Endothelial cell of hepatic sinusoid (primary cell): ENCODE measurements at regions not wholly inside any gene's neighbourhood (a gene's known extent, or its start where the extent isn't known, plus 50 kb on each side); places are given as distances from the start of the nearest gene placed in this dataset.

Source experiments
- in situ Hi-C: cut with HindIII; loops from 2 replicates; pipeline ENCODE4 v1.10.0; 2017; ENCODE audit warnings: low sequenced_read_pairs

DNA sequence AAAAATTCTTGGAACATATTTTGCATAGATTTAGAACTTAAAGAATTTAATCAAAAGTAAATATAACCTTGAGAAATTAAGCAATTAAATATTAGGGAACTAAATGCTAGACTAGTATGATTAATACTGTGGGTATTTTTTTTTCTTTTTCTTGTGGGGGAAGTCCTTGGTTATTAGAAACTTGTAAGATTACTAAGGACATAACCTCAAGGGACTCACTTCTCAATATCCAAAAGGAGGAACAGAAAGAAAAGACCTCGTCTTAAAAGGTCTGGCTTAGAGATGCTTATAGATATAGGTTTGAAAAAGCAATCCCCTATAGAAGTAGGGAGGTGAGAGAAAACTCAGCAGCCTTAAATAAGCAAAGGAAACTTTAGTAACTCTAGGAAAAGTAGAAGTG lies 368.5 kb downstream of the INSC start:
- in situ Hi-C loops: no loop called here

DNA sequence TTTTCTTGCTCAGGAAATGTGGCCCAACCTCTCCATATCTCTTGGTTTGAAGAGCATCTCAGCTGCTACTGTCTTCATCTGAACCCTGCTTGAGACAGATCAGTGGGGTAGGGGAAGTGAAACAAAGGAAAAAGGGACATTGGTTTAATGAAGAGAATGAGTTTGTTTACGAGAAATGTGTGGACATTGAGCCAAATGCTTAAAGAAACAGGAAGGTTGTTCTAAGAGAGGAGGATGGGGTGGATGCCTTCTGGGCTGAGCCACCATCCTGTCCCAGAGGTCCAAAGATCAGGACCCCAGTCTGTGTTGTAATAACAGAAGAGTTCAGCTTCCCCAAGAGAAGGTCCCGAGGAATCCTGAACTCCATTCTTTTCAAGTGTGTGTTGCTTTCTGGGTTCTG lies 369.7 kb downstream of the INSC start:
- in situ Hi-C loops: no loop called here

DNA sequence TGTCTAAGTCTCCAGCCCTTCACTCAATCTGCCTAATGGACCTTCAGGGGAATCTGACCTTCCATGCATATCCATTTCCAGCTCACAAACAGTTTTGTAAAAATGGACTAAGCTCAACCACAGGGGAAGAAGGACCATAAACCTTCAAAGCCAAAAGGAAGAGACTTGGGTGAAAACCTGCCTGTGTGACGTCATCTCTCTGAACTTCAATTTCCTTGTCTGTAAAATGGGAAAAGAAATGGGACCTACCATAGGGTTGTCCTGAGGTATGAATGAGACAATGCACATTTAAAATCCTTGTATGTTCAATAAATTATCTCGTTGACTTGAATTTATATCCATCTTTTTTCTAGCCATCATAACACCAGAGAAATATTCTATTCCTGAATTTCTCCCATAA lies 370.7 kb downstream of the INSC start:
- in situ Hi-C loops: no loop called here

- in situ Hi-C loops: no loop called here
These were observed 374.6 kb downstream of the INSC start for GRCh38 chr11:15489281-15489680.

DNA sequence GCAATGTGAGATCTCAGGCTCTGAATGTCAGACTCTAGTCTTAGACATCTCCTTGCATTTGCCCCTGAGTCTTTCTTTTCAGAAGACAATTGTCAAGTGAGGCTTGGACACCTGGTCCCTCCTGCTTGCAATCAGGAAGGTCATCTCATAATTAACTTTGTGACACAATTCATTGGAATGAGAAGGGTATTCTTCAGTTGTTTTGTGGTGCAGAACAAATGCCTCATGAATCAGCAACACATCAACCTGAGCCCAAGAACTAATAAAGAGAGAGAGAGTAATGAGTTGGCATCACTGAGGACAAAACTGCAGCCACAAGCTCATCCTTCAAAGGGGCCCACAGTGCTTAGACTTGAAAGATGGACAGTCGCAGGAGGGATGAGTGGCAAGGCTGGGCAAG lies 375.8 kb downstream of the INSC start:
- in situ Hi-C loops: no loop called here

GRCh38 chr11:15493066-15493465 lies 378.3 kb downstream of the INSC start:
- in situ Hi-C loops: no loop called here

GRCh38 chr11:15493921-15494620 lies 379.3 kb downstream of the INSC start:
- in situ Hi-C loops: no loop called here

DNA sequence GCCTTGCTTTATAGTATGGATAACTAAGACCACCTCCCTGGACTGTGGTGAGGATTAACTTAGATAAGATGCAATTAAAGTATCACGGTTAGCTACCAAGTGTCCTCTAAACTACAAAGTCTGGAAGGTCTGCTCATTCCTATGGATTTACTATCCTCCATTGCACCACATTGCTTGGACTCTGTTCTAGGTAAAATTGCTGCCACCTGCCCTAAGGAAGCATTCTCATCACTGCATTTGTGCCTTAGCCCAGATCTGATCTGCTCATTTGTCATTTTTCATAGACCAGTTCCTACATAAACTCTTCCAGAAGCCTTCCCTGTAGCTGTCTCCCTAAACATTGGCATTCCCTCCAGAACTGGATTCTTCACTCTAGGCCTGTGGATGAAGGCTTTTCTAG lies 380.0 kb downstream of the INSC start:
- in situ Hi-C loops: no loop called here

DNA sequence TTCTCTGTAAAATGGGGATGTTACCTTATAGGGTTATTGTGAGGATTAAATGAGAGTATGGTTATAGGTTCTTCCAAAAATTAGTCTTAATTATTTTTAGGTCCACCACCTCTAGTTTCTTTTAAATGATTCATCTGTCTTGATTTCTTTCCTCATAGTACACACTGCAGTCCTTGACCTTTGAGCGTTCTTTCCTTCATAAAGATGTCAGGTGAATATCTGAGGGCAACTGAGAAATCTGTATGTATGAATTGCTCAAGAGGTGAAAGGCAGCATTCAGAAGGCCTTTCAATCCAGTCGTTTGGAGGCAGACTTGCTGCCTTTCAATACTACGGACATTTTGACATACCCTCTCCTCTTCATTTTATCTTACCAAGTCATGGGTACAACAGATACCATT lies 380.7 kb downstream of the INSC start:
- in situ Hi-C loops: no loop called here

DNA sequence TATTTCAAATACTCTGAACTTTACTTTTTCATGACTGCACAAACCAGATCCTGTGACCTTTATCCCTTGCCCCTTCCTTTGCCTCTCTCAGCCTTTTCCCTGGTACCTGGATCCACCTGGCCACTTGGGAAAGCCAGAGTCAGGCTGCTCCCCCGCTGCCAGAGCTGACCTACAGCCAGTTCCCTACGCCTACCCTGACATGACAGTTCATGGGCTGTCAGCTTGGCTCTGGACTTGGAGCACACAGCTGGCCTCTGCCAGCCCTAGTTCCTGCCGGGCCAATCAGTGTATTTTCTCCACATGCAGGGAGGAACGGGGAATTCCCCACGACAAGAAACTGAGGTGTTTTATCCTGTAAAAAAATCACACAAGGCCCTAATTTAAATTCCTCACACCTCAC lies 382.6 kb downstream of the INSC start:
- in situ Hi-C loops: no loop called here

DNA sequence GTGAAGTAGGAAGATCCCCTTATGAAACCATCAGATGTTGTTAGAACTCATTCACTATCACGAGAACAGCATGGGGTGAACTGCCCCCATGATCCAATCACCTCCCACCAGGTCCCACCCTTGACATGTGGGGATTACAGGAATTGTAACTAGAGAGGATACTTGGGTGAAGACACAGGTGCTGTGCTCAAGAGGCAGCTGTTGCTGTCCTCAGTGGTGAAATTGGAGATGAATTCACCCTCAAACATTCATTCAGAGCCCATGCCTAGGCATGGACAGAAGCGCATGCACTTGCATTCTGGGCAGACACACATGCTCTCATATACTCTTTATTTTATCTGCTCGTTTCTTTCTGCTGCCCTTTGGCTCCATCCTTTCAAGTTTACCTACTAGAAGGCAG lies 385.0 kb downstream of the INSC start:
- in situ Hi-C loops: no loop called here

GRCh38 chr11:15500643-15501042 lies 385.9 kb downstream of the INSC start:
- in situ Hi-C loops: no loop called here

DNA sequence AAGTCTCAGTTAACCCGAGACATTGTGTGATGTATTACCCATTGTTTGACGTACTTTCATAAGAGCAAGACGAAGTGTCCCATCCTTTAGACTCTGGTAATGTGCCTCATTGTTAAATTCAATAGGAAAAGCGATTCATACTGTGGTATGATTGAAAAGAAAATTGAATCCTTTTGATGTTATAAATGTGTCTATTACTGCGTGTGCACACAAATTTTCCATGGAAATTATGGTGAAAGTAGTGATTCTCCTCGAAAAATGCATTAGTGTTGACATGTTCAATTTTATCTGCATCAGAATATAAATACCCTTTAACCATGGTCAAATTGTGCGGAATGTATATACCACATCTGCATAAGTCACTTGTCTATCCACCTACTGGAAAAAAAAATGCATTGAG lies 386.8 kb downstream of the INSC start:
- in situ Hi-C loops: no loop called here

GRCh38 chr11:15505155-15505554 lies 390.4 kb downstream of the INSC start:
- in situ Hi-C loops: no loop called here

- in situ Hi-C loops: no loop called here
These were observed 392.9 kb downstream of the INSC start for GRCh38 chr11:15507592-15507991.

GRCh38 chr11:15509082-15509481 lies 394.4 kb downstream of the INSC start:
- in situ Hi-C loops: no loop called here

GRCh38 chr11:15519124-15519791 lies 404.5 kb downstream of the INSC start:
- in situ Hi-C loops: no loop called here

DNA sequence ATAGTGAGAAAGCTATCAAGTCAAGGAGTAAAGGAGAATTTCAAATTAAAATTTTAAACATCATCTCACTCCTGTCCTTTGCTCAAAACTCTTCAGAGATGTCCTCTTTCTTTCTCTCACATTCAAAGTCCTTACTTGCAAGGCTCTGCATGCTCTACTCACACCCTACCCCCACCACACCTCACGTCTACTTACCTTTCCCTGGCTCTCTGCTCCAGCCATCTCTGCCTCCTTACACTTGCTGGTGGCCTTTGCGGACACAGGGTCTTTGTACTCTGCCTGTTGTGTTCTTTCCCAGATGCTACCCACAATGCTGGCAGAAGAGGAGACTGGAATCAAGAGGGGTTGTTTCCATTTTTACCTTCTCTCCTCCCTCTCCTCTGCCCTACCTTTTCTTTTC lies 405.2 kb downstream of the INSC start:
- in situ Hi-C loops: no loop called here

DNA sequence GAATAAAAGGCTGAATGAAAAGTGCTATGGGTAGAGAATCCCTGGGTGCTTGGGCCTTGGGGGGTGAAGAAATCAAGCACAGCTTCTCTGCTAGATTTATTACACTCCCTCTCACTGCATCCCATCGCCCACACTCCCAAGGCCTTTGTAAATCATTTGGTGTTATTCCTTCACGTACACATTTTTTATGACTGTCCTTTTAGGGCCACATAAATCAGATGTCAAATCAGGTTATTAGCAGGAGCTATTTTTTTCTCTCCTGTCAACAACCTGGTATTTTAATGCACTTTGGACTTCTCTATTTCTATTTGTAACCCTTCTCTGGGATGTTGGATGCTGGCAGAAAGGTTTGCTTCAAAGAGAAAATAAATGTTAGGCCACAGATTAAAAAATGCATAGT lies 408.8 kb downstream of the INSC start:
- in situ Hi-C loops: no loop called here

- in situ Hi-C loops: no loop called here
These were observed 410.9 kb downstream of the INSC start for GRCh38 chr11:15525582-15525981.

- in situ Hi-C loops: no loop called here
These were observed 411.3 kb downstream of the INSC start for GRCh38 chr11:15526032-15526431.

- in situ Hi-C loops: no loop called here
These were observed 412.2 kb downstream of the INSC start for GRCh38 chr11:15526859-15527450.
